ENCODE measurements at regions not wholly inside any gene's neighbourhood (a gene's known extent, or its start where the extent isn't known, plus 50 kb on each side); places are given as distances from the start of the nearest gene placed in this dataset.

GRCh38 chr10:104509981-104510380, 131.1 kb upstream of the SORCS3 start:
- TF ChIP-seq CTCF (IDR thresholded peaks at IDR 0.05; ENCODE audit: insufficient read depth, low read length, poor library complexity, severe bottlenecking) (no peak), EZH2phosphoT487 (conservative IDR thresholded peaks at IDR 0.05; ENCODE audit: low read length) (no peak)
